ENCODE measurements at regions not wholly inside any gene's neighbourhood (a gene's known extent, or its start where the extent isn't known, plus 50 kb on each side); places are given as distances from the start of the nearest gene placed in this dataset.
"Not testable (repeated sequence)": the region's sequence is repeated elsewhere in the genome, so short reads cannot be mapped to it uniquely, and the experiment has no call there.

DNA sequence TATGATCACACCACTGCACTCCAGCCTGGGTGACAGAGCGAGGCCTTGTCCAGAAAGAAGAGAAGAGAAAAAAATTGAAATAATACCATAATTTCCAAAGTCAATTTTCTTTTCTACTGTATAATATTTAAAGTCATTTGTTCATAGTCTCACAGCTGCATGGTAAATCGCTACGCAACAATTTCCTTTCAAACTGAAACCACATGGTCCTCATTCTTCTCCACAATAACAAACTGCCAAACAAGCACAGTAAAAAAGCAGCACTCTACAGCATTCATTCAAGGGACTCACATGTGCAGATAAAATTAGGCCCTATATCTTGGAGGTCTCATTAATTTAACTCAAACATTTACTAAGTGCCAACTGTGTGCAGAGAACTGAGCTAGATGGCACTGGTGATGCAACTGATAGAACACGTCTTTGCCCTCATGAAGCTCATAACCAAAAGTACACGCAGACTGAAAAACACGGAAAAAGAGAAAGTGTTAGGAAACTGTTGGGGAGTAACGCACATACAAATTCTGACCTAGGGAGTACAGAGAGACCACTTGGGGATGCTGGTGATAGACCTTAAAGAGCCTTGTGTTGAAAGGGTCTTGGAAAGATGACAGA lies 68.4 kb upstream of the SRRM3 start:
- TF ChIP-seq, protein P1, sequence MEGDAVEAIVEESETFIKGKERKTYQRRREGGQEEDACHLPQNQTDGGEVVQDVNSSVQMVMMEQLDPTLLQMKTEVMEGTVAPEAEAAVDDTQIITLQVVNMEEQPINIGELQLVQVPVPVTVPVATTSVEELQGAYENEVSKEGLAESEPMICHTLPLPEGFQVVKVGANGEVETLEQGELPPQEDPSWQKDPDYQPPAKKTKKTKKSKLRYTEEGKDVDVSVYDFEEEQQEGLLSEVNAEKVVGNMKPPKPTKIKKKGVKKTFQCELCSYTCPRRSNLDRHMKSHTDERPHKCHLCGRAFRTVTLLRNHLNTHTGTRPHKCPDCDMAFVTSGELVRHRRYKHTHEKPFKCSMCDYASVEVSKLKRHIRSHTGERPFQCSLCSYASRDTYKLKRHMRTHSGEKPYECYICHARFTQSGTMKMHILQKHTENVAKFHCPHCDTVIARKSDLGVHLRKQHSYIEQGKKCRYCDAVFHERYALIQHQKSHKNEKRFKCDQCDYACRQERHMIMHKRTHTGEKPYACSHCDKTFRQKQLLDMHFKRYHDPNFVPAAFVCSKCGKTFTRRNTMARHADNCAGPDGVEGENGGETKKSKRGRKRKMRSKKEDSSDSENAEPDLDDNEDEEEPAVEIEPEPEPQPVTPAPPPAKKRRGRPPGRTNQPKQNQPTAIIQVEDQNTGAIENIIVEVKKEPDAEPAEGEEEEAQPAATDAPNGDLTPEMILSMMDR (IDR thresholded peaks at IDR 0.05; ENCODE audit: low read depth, low read length), result no peak
- POLR2A ChIA-PET, result no interaction called here
- CTCF ChIA-PET, result interaction anchor here (1.1 kb wide), 1 partner anchor 113 kb away, joined by 3 read pairs; no protein-coding TSS in a partner anchor
- no peak overlapping the region for H3K27ac ChIP-seq (ENCODE audit: low read depth, low read length)
- no peaks in the 10 kb centered on the region for H3K9me3 ChIP-seq (ENCODE audit: control insufficient read depth, insufficient read depth, low read length)
- H3K27me3 ChIP-seq (ENCODE audit: control insufficient read depth, insufficient read depth, low read length), result peaks cover 18% of the 10 kb centered on the region
- H3K4me3 ChIP-seq (ENCODE audit: low read depth, low read length), result no peak overlapping the region
- DNase-seq (ENCODE audit: low read depth, low spot score), result no peak

DNA sequence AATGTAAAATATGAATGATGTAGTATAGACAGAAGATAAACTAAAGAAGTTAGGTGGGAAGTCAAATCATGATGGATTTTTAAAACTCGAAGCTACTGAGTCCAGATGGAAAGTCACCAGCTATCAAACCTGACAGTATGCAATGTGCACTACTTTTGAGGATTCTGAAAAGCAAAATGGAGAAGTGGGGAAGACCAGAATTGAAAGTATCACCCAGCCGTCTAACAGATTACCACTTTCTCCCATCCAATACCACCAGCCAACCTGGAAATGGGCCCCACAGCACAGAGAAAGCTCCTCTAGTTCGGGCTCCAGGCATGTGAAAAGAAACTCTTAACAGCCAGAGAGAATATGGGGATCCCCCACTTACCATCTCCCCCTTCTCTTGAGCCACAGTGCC lies 67.9 kb upstream of the SRRM3 start:
- no peak for DNase-seq (ENCODE audit: low read depth, low spot score)
- ChIA-PET CTCF (no interaction called here), POLR2A (no interaction called here)
- H3K4me3 ChIP-seq (ENCODE audit: low read depth, low read length), result no peak overlapping the region
- peaks cover 23% of the 10 kb centered on the region for H3K27me3 ChIP-seq (ENCODE audit: control insufficient read depth, insufficient read depth, low read length)
- no peaks in the 10 kb centered on the region for H3K9me3 ChIP-seq (ENCODE audit: control insufficient read depth, insufficient read depth, low read length)
- TF ChIP-seq, protein P1 (IDR thresholded peaks at IDR 0.05; ENCODE audit: low read depth, low read length), result no peak
- no peak overlapping the region for H3K27ac ChIP-seq (ENCODE audit: low read depth, low read length)

DNA sequence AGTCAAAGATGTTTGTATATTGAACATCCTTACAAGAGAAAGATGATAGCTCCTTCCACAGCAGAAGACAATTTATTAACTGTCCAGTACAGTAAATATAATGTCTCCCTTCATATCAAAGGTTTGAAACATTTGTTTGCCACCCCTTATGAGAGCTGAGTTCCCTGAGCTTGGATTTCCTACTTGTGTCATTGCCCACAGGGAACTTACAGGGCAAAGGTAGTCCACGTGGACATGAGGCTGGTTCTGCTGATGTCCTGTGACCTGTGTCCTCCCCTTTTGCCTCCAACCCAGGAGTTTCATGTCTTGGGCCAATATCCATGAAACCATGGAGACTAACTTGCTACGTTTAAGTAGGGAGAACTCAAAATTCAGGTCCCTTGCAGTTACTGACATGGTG lies 66.4 kb upstream of the SRRM3 start:
- H3K4me3 ChIP-seq (ENCODE audit: low read depth, low read length); CTCF ChIA-PET; H3K27ac ChIP-seq (ENCODE audit: low read depth, low read length); DNase-seq (ENCODE audit: low read depth, low spot score); POLR2A ChIA-PET; H3K9me3 ChIP-seq (ENCODE audit: control insufficient read depth, insufficient read depth, low read length): not testable (repeated sequence)
- H3K27me3 ChIP-seq (ENCODE audit: control insufficient read depth, insufficient read depth, low read length), result peaks cover 23% of the 10 kb centered on the region

DNA sequence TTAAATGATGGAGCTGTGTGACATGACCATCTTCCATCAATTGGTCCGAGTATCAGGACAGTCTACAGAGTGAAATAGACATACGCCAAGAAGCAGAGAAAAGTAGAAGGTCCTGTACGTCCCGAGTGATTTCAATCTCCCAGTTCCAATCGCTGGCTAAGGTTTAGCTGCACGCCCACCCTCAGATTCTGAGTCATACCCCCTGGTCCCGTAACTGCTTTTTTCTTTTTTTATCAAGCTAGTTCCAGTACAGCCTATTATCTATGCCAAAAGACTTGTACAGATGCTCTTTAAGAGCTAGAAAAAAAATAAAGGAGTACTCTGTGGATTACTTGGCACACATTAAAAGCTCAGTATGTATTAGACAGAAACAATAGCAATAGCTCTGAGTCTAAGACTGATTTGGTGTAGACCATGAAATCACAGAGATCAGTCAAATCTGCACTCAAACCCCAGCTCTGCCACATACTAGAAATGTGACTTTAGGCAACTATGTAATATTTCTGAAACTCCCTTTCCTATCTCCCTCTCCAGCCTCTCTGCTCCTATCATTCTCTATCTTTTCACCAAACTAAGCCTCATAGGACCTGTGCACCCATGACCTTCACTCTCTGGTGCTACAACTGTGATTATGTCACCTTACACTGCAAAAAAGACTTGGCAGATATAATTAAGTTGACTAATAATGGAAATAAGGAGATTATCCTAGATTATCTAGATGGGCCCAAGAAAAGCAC lies 63.0 kb upstream of the SRRM3 start:
- H3K9me3 ChIP-seq (ENCODE audit: control insufficient read depth, insufficient read depth, low read length); H3K4me3 ChIP-seq (ENCODE audit: low read depth, low read length); H3K27ac ChIP-seq (ENCODE audit: low read depth, low read length); DNase-seq (ENCODE audit: low read depth, low spot score); POLR2A ChIA-PET: not testable (repeated sequence)
- CTCF ChIA-PET, result interaction anchor here (0.6 kb wide), 1 partner anchor 175 kb away, joined by 3 read pairs; no protein-coding TSS in a partner anchor
- peaks cover 26% of the 10 kb centered on the region for H3K27me3 ChIP-seq (ENCODE audit: control insufficient read depth, insufficient read depth, low read length)

DNA sequence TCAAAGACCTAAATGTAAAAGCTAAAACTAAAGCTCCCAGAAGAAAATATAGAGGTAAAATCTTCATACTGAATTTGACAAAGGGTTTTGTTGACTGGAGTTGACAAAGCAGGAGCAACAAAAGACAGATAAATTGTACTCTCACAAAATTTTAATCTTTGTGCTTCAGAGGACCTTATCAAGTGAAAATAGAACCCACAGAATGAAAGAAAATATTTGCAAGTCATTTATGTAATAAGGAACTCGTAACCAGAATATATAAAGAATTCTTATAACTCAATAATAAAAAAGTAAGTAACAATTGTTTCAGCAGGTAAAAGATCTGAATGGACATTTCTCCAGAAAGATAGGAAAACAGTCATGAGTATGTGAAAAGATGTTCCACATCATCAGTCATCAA lies 62.0 kb upstream of the SRRM3 start:
- ChIA-PET CTCF (no interaction called here), POLR2A (no interaction called here)
- TF ChIP-seq, protein P1 (IDR thresholded peaks at IDR 0.05; ENCODE audit: low read depth, low read length), result no peak

DNA sequence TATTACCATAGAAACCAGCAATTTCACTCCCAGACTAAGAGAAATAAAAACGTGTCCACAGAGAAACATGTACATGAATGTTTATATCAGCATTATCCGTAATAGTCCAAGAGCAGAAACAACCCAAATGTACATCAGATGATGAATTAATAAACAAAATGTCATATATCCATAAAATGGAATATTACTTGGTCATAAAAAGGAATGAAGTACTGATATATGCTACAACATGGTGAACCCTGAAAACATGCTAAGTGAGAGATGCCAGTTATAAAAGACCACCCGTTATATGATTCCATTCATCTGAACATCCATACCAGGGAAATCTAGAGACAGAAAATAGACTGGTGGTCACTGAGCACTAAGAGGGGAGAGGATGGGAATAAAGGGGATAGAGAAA lies 61.4 kb upstream of the SRRM3 start:
- H3K27ac ChIP-seq (ENCODE audit: low read depth, low read length); H3K9me3 ChIP-seq (ENCODE audit: control insufficient read depth, insufficient read depth, low read length); H3K4me3 ChIP-seq (ENCODE audit: low read depth, low read length); DNase-seq (ENCODE audit: low read depth, low spot score); POLR2A ChIA-PET; CTCF ChIA-PET: not testable (repeated sequence)
- H3K27me3 ChIP-seq (ENCODE audit: control insufficient read depth, insufficient read depth, low read length), result peaks cover 17% of the 10 kb centered on the region

More for the DNA sequence above, 62.0 kb upstream of the SRRM3 start:
- no peak for DNase-seq (ENCODE audit: low read depth, low spot score)
- Histone ChIP-seq H3K9me3 (ENCODE audit: control insufficient read depth, insufficient read depth, low read length) (no peaks in the 10 kb centered on the region), H3K4me3 (ENCODE audit: low read depth, low read length) (no peak overlapping the region), H3K27ac (ENCODE audit: low read depth, low read length) (no peak overlapping the region), H3K27me3 (ENCODE audit: control insufficient read depth, insufficient read depth, low read length) (peaks cover 19% of the 10 kb centered on the region)
